ENCODE measurements at regions not wholly inside any gene's neighbourhood (a gene's known extent, or its start where the extent isn't known, plus 50 kb on each side); places are given as distances from the start of the nearest gene placed in this dataset.

DNA sequence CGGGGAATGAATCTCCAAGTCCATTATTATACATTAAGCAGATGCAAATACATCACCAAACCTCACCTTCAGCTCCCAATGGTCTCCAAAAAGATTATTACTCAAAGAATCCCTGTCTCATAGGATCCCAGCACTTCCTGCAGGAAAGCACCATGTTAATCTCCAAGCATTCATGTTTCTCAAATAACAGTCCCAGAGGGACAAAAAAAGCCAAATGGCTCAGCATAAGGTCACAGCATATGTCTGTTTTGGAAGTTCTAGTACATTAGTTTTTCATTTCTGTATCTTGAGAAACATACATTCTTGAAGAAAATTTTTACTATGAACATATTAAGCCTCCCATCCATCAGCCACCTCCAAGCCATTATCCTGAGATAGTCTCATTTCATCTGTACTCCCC, 103.3 kb downstream of the METTL4 start:
- DNase-seq: no peak
- Histone ChIP-seq H3K36me3 (ENCODE audit: control insufficient read depth, insufficient read depth, low read length) (no peaks in the 10 kb centered on the region), H3K9me3 (ENCODE audit: control insufficient read depth, low read length) (peaks cover 41% of the 10 kb centered on the region), H3K27me3 (ENCODE audit: control insufficient read depth, insufficient read depth, low read length, poor library complexity, severe bottlenecking) (no peaks in the 10 kb centered on the region), H3K4me3 (ENCODE audit: low read length) (peak overlapping the region; percentile 71), H3K4me1 (ENCODE audit: control insufficient read depth, insufficient read depth, low read length) (no peaks in the 10 kb centered on the region), H3K9ac (ENCODE audit: extremely low read depth, low read length, poor library complexity, severe bottlenecking) (no peak overlapping the region), H3K27ac (ENCODE audit: low read depth, low read length) (no peak overlapping the region)
- 88 to 100% methylated on average over 1 of the region's 1 CpG for WGBS, 2 experiments (ENCODE audit: insufficient coverage in 1 of 2, insufficient read length in 1 of 2)
- Mint-ChIP-seq H3K27ac (no peak overlapping the region), H3K4me3 (no peak overlapping the region), H3K4me1 (peaks cover 14% of the 10 kb centered on the region), H3K27me3 (ENCODE audit: insufficient read depth) (no peaks in the 10 kb centered on the region), H3K36me3 (ENCODE audit: low read depth) (peaks cover 5% of the 10 kb centered on the region), H3K9me3 (peaks cover 10% of the 10 kb centered on the region)
- TF ChIP-seq, protein P1, sequence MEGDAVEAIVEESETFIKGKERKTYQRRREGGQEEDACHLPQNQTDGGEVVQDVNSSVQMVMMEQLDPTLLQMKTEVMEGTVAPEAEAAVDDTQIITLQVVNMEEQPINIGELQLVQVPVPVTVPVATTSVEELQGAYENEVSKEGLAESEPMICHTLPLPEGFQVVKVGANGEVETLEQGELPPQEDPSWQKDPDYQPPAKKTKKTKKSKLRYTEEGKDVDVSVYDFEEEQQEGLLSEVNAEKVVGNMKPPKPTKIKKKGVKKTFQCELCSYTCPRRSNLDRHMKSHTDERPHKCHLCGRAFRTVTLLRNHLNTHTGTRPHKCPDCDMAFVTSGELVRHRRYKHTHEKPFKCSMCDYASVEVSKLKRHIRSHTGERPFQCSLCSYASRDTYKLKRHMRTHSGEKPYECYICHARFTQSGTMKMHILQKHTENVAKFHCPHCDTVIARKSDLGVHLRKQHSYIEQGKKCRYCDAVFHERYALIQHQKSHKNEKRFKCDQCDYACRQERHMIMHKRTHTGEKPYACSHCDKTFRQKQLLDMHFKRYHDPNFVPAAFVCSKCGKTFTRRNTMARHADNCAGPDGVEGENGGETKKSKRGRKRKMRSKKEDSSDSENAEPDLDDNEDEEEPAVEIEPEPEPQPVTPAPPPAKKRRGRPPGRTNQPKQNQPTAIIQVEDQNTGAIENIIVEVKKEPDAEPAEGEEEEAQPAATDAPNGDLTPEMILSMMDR (conservative IDR thresholded peaks at IDR 0.05): no peak

DNA sequence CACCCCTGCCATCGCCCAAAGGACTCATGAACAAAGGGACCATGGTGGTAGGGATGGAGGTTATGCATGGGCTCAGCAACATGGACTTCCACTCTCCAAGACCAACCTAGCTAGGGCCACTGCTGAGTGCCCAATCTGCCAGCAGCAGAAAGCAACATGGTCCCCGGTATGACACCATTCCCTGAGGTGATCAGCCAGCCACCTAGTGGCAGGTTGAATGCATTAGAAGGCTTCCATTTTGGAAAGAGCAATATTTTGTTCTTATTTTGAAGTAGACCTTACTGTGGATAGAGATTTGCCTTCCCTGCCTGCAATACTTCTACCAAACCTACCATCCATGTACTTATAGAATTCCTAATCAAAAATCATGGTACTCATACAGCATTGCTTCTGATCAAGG, 99.8 kb downstream of the METTL4 start:
- peaks cover 5% of the 10 kb centered on the region for H3K36me3 Mint-ChIP-seq (ENCODE audit: low read depth)
- H3K4me1 ChIP-seq (ENCODE audit: control insufficient read depth, insufficient read depth, low read length): no peaks in the 10 kb centered on the region
- peaks cover 10% of the 10 kb centered on the region for H3K9me3 Mint-ChIP-seq
- H3K4me3 Mint-ChIP-seq: no peak overlapping the region
- no peak overlapping the region for H3K27ac Mint-ChIP-seq
- H3K4me1 Mint-ChIP-seq: peaks cover 10% of the 10 kb centered on the region
- H3K9me3 ChIP-seq (ENCODE audit: control insufficient read depth, low read length): peaks cover 33% of the 10 kb centered on the region
- peak; percentile 58 for DNase-seq
- TF ChIP-seq, protein P1 (conservative IDR thresholded peaks at IDR 0.05): peak; percentile 58
- no peaks in the 10 kb centered on the region for H3K27me3 ChIP-seq (ENCODE audit: control insufficient read depth, insufficient read depth, low read length, poor library complexity, severe bottlenecking)
- H3K4me3 ChIP-seq (ENCODE audit: low read length): no peak overlapping the region
- H3K9ac ChIP-seq (ENCODE audit: extremely low read depth, low read length, poor library complexity, severe bottlenecking): no peak overlapping the region
- WGBS, 2 experiments (ENCODE audit: insufficient coverage in 1 of 2, insufficient read length in 1 of 2): 84 to 100% methylated on average over 1 to 2 of the region's 2 CpGs
- no peaks in the 10 kb centered on the region for H3K27me3 Mint-ChIP-seq (ENCODE audit: insufficient read depth)
- no peaks in the 10 kb centered on the region for H3K36me3 ChIP-seq (ENCODE audit: control insufficient read depth, insufficient read depth, low read length)
- no peak overlapping the region for H3K27ac ChIP-seq (ENCODE audit: low read depth, low read length)

DNA sequence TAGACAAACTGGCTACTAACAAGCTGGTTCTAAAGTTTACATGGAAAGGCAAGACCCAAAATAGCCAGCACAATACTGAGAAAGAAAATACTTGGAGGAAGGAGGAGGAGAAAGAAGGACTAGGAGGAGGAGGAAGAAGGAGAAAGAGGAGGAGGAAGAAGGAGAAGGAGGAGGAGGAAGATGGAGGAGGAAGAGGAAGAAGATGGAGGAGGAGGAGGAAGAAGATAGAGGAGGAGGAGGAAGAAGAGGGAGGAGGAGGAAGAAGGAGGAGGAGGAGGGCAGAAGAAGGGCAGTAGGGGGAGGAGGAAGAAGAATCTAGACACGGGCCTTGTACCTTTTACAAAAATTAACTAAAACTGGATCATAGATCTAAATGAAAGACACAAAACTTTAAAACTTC, 92.6 kb downstream of the METTL4 start:
- DNase-seq: no peak
- peaks cover 4% of the 10 kb centered on the region for H3K4me1 Mint-ChIP-seq
- no CpG with 5 or more reads among the region's 1 CpG for WGBS, 2 experiments (ENCODE audit: insufficient coverage in 1 of 2, insufficient read length in 1 of 2)

More for the DNA sequence above, 92.6 kb downstream of the METTL4 start:
- Histone ChIP-seq H3K27me3 (ENCODE audit: control insufficient read depth, insufficient read depth, low read length, poor library complexity, severe bottlenecking) (no peaks in the 10 kb centered on the region), H3K9me3 (ENCODE audit: control insufficient read depth, low read length) (no peaks in the 10 kb centered on the region), H3K27ac (ENCODE audit: low read depth, low read length) (no peak overlapping the region), H3K4me3 (ENCODE audit: low read length) (no peak overlapping the region), H3K9ac (ENCODE audit: extremely low read depth, low read length, poor library complexity, severe bottlenecking) (no peak overlapping the region), H3K36me3 (ENCODE audit: control insufficient read depth, insufficient read depth, low read length) (no peaks in the 10 kb centered on the region), H3K4me1 (ENCODE audit: control insufficient read depth, insufficient read depth, low read length) (no peaks in the 10 kb centered on the region)
- H3K27ac Mint-ChIP-seq: no peak overlapping the region
- no peak overlapping the region for H3K4me3 Mint-ChIP-seq
- no peaks in the 10 kb centered on the region for H3K36me3 Mint-ChIP-seq (ENCODE audit: low read depth)
- TF ChIP-seq, protein P1 (conservative IDR thresholded peaks at IDR 0.05): no peak
- no peaks in the 10 kb centered on the region for H3K9me3 Mint-ChIP-seq
- H3K27me3 Mint-ChIP-seq (ENCODE audit: insufficient read depth): peaks cover 1% of the 10 kb centered on the region
